ENCODE measurements at regions not wholly inside any gene's neighbourhood (a gene's known extent, or its start where the extent isn't known, plus 50 kb on each side); places are given as distances from the start of the nearest gene placed in this dataset.

GRCh38 chr4:29983890-29984289 is 736.3 kb upstream of the PCDH7 start:
- Histone ChIP-seq H3K9ac (ENCODE audit: extremely low read depth, low read length, poor library complexity, severe bottlenecking) (no peak overlapping the region), H3K4me3 (ENCODE audit: low read length) (no peak overlapping the region), H3K9me3 (ENCODE audit: control insufficient read depth, low read length) (no peaks in the 10 kb centered on the region), H3K4me1 (ENCODE audit: control insufficient read depth, insufficient read depth, low read length) (no peaks in the 10 kb centered on the region), H3K27me3 (ENCODE audit: control insufficient read depth, insufficient read depth, low read length, poor library complexity, severe bottlenecking) (peaks cover 5% of the 10 kb centered on the region), H3K36me3 (ENCODE audit: control insufficient read depth, insufficient read depth, low read length) (no peaks in the 10 kb centered on the region), H3K27ac (ENCODE audit: low read depth, low read length) (no peak overlapping the region)
- Mint-ChIP-seq H3K36me3 (ENCODE audit: low read depth) (no peaks in the 10 kb centered on the region), H3K27me3 (ENCODE audit: insufficient read depth) (no peaks in the 10 kb centered on the region), H3K27ac (no peak overlapping the region), H3K4me1 (no peaks in the 10 kb centered on the region), H3K4me3 (no peak overlapping the region), H3K9me3 (no peaks in the 10 kb centered on the region)
- WGBS, 2 experiments (ENCODE audit: insufficient coverage in 1 of 2, insufficient read length in 1 of 2): 95 to 100% methylated on average over 1 to 3 of the region's 3 CpGs
- no peak for DNase-seq
- no peak for TF ChIP-seq CTCF (conservative IDR thresholded peaks at IDR 0.05)

GRCh38 chr4:30001628-30002027 is 718.5 kb upstream of the PCDH7 start:
- no peaks in the 10 kb centered on the region for H3K4me1 Mint-ChIP-seq
- H3K27ac Mint-ChIP-seq: no peak overlapping the region
- H3K9me3 Mint-ChIP-seq: no peaks in the 10 kb centered on the region

GRCh38 chr4:30002341-30002740 is 717.8 kb upstream of the PCDH7 start:
- Histone ChIP-seq H3K9ac (ENCODE audit: extremely low read depth, low read length, poor library complexity, severe bottlenecking) (no peak overlapping the region), H3K4me3 (ENCODE audit: low read length) (no peak overlapping the region), H3K9me3 (ENCODE audit: control insufficient read depth, low read length) (no peaks in the 10 kb centered on the region), H3K36me3 (ENCODE audit: control insufficient read depth, insufficient read depth, low read length) (no peaks in the 10 kb centered on the region), H3K4me1 (ENCODE audit: control insufficient read depth, insufficient read depth, low read length) (peaks cover 3% of the 10 kb centered on the region), H3K27me3 (ENCODE audit: control insufficient read depth, insufficient read depth, low read length, poor library complexity, severe bottlenecking) (no peaks in the 10 kb centered on the region), H3K27ac (ENCODE audit: low read depth, low read length) (no peak overlapping the region)
- H3K4me1 Mint-ChIP-seq: no peaks in the 10 kb centered on the region
- H3K27ac Mint-ChIP-seq: no peak overlapping the region
- DNase-seq: no peak
- H3K27me3 Mint-ChIP-seq (ENCODE audit: insufficient read depth): no peaks in the 10 kb centered on the region
- H3K4me3 Mint-ChIP-seq: no peak overlapping the region
- WGBS, 2 experiments (ENCODE audit: insufficient coverage in 1 of 2, insufficient read length in 1 of 2): 88 to 91% methylated on average over 1 to 3 of the region's 3 CpGs
- no peaks in the 10 kb centered on the region for H3K36me3 Mint-ChIP-seq (ENCODE audit: low read depth)
- TF ChIP-seq CTCF (conservative IDR thresholded peaks at IDR 0.05): no peak
- H3K9me3 Mint-ChIP-seq: no peaks in the 10 kb centered on the region

More at GRCh38 chr4:30001628-30002027, 718.5 kb upstream of the PCDH7 start:
- no peak overlapping the region for H3K27ac ChIP-seq (ENCODE audit: low read depth, low read length)
- no peak for DNase-seq
- H3K27me3 Mint-ChIP-seq (ENCODE audit: insufficient read depth): no peaks in the 10 kb centered on the region
- no peak overlapping the region for H3K4me3 ChIP-seq (ENCODE audit: low read length)
- 100% methylated on average over 1 of the region's 1 CpG; no CpG with 5 or more reads in 1 of the 2 experiments for WGBS, 2 experiments (ENCODE audit: insufficient coverage in 1 of 2, insufficient read length in 1 of 2)
- H3K9me3 ChIP-seq (ENCODE audit: control insufficient read depth, low read length): no peaks in the 10 kb centered on the region
- H3K4me3 Mint-ChIP-seq: no peak overlapping the region
- H3K36me3 Mint-ChIP-seq (ENCODE audit: low read depth): no peaks in the 10 kb centered on the region
- no peak for TF ChIP-seq CTCF (conservative IDR thresholded peaks at IDR 0.05)
- peaks cover 3% of the 10 kb centered on the region for H3K4me1 ChIP-seq (ENCODE audit: control insufficient read depth, insufficient read depth, low read length)
- H3K36me3 ChIP-seq (ENCODE audit: control insufficient read depth, insufficient read depth, low read length): no peaks in the 10 kb centered on the region
- H3K27me3 ChIP-seq (ENCODE audit: control insufficient read depth, insufficient read depth, low read length, poor library complexity, severe bottlenecking): no peaks in the 10 kb centered on the region
- no peak overlapping the region for H3K9ac ChIP-seq (ENCODE audit: extremely low read depth, low read length, poor library complexity, severe bottlenecking)
